ENCODE measurements at regions not wholly inside any gene's neighbourhood (a gene's known extent, or its start where the extent isn't known, plus 50 kb on each side); places are given as distances from the start of the nearest gene placed in this dataset.

GRCh38 chr6:22642254-22642653 lies 72.9 kb downstream of the HDGFL1 start:
- Mint-ChIP-seq H3K4me1 (no peaks in the 10 kb centered on the region), H3K4me3 (no peak overlapping the region), H3K36me3 (ENCODE audit: insufficient read depth in 1 of 3, low read depth in 3 of 3) (no peaks in the 10 kb centered on the region), H3K27me3 (ENCODE audit: low read depth) (no peaks in the 10 kb centered on the region), H3K27ac (no peak overlapping the region), H3K9me3 (no peaks in the 10 kb centered on the region)
- WGBS (ENCODE audit: extremely low coverage, insufficient read length, low lambda C conversion rate) = no CpG with 5 or more reads among the region's 2 CpGs
- H2BK12ac ChIP-seq (ENCODE audit: insufficient read length, low read depth, low read length) = no peak overlapping the region
- no peak overlapping the region for H3K23ac ChIP-seq (ENCODE audit: insufficient read length, low read depth, low read length)
- no peaks in the 10 kb centered on the region for H4K20me1 ChIP-seq (ENCODE audit: control insufficient read depth, insufficient read depth, insufficient read length)
- H3K27ac ChIP-seq (ENCODE audit: insufficient read length, low read depth, low read length) = no peak overlapping the region
- H3K9me3 ChIP-seq (ENCODE audit: control insufficient read depth, low read depth, low read length) = no peaks in the 10 kb centered on the region
- no peak overlapping the region for H3T11ph ChIP-seq (ENCODE audit: low read length)
- H2BK120ac ChIP-seq (ENCODE audit: low read depth, low read length, poor library complexity, severe bottlenecking) = no peak overlapping the region
- H3K18ac ChIP-seq (ENCODE audit: insufficient read length, low read depth, low read length) = no peak overlapping the region
- no peak overlapping the region for H3K4me2 ChIP-seq (ENCODE audit: insufficient read depth, insufficient read length, low read length)
- DNase-seq = no peak
- no peak overlapping the region for H2BK15ac ChIP-seq (ENCODE audit: low read depth, low read length)
- no peak overlapping the region for H2AK5ac ChIP-seq (ENCODE audit: insufficient read length, low read length)
- no peak overlapping the region for H2BK5ac ChIP-seq (ENCODE audit: insufficient read length, low read length)
- TF ChIP-seq CTCF (conservative IDR thresholded peaks at IDR 0.05) = no peak
- no peak overlapping the region for H3K9ac ChIP-seq (ENCODE audit: extremely low read depth, insufficient read length, low read length)
- no peak overlapping the region for H4K91ac ChIP-seq (ENCODE audit: insufficient read length, low read depth, low read length)
- H4K5ac ChIP-seq (ENCODE audit: insufficient read length, low read depth, low read length) = no peak overlapping the region
- no peak overlapping the region for H3K4ac ChIP-seq (ENCODE audit: low read depth, low read length)
- no peak overlapping the region for H4K8ac ChIP-seq (replicated peaks; ENCODE audit: insufficient read length, low read depth, low read length)
- no peaks in the 10 kb centered on the region for H3K79me1 ChIP-seq (ENCODE audit: insufficient read depth, low read depth, low read length, poor library complexity, severe bottlenecking)
- no peak overlapping the region for H2AFZ ChIP-seq (ENCODE audit: low read length)
- no peaks in the 10 kb centered on the region for H3K23me2 ChIP-seq (ENCODE audit: insufficient read length, low read depth, low read length, poor library complexity, severe bottlenecking)
- no peak overlapping the region for H3K56ac ChIP-seq (ENCODE audit: insufficient read length, low read depth, low read length)
- no peaks in the 10 kb centered on the region for H3K79me2 ChIP-seq (ENCODE audit: insufficient read depth, low read length)
- H3K4me1 ChIP-seq (ENCODE audit: insufficient read depth, low read length) = no peaks in the 10 kb centered on the region
- H3K27me3 ChIP-seq (ENCODE audit: insufficient read depth, low read length) = no peaks in the 10 kb centered on the region
- no peak overlapping the region for H2BK20ac ChIP-seq (ENCODE audit: low read depth, low read length, poor library complexity, severe bottlenecking)
- H3K14ac ChIP-seq (ENCODE audit: insufficient read depth, low read length) = no peak overlapping the region
